PC-3 (cell line): ENCODE measurements at regions not wholly inside any gene's neighbourhood (a gene's known extent, or its start where the extent isn't known, plus 50 kb on each side); places are given as distances from the start of the nearest gene placed in this dataset.
A peak's percentile ranks its signal among the peaks of the same experiment; 100 is the strongest.

Experiments used
- ATAC-seq: fragments of 200-7000 bp; cut with Tn5 transposase; 2 replicates; pipeline ENCODE4 v1.9.1; 2020; ENCODE audit warnings: mild to moderate bottlenecking, moderate library complexity
- BruUV-seq: library from RNA; stranded (reverse); fragments of 400-500 nt; replicated peaks from 2 replicates; lab custom pipeline; 2021; lab: Mats Ljungman, UMichigan
- CTCF ChIA-PET: fragments of 300-600 bp; sonication (Branson Sonifier 250); formaldehyde crosslinking; loops from one replicate; lab custom pipeline; 2022; ENCODE audit warnings: antibody characterized with exemption; lab: Charles Lee
- POLR2A ChIA-PET: fragments of 300-600 bp; sonication (Branson Sonifier 250); formaldehyde crosslinking; loops from one replicate; lab custom pipeline; 2022; ENCODE audit warnings: antibody characterized with exemption; ENCODE audit not compliant: unreplicated experiment; lab: Charles Lee
- DNase-seq: peaks from one replicate; pipeline ENCODE4 v3.0.0-alpha.2; 2015
- H2AFZ ChIP-seq: fragments of 300-600 bp; sonication (generic); 2 replicates; pipeline ENCODE4 v1.6.0; 2016; ENCODE audit warnings: antibody characterized with exemption, low read length
- H3F3A ChIP-seq: fragments of 300-600 bp; sonication (generic); one replicate; pipeline ENCODE4 v1.6.0; 2017; ENCODE audit warnings: antibody characterized with exemption, low read length, control low read depth, mild to moderate bottlenecking; ENCODE audit not compliant: unreplicated experiment
- H3K27ac ChIP-seq: fragments of 300-600 bp; sonication (generic); 2 replicates; pipeline ENCODE4 v1.5.1; 2016; ENCODE audit warnings: mild to moderate bottlenecking, low read length
- H3K27me3 ChIP-seq: fragments of 300-600 bp; sonication (generic); 2 replicates; pipeline ENCODE4 v1.6.1; 2016; ENCODE audit warnings: low read length, mixed read lengths
- H3K36me3 ChIP-seq: fragments of 300-600 bp; sonication (generic); 2 replicates; pipeline ENCODE4 v1.6.1; 2016; ENCODE audit warnings: low read depth, mixed run types, low read length, mixed read lengths
- H3K4me1 ChIP-seq: fragments of 300-600 bp; sonication (generic); 2 replicates; pipeline ENCODE4 v1.5.1; 2016; ENCODE audit warnings: low read length; ENCODE audit not compliant: insufficient read depth
- H3K4me2 ChIP-seq: fragments of 300-600 bp; sonication (generic); 2 replicates; pipeline ENCODE4 v1.6.0; 2016; ENCODE audit warnings: low read length
- H3K4me3 ChIP-seq: fragments of 300-600 bp; sonication (generic); 2 replicates; pipeline ENCODE4 v1.5.1; 2016; ENCODE audit warnings: mild to moderate bottlenecking, low read length, mixed read lengths
- H3K79me2 ChIP-seq: fragments of 300-600 bp; sonication (generic); 2 replicates; pipeline ENCODE4 v1.6.1; 2017; ENCODE audit warnings: low read length, mixed read lengths
- H3K9ac ChIP-seq: fragments of 300-600 bp; sonication (generic); 2 replicates; pipeline ENCODE4 v1.6.0; 2016; ENCODE audit warnings: mild to moderate bottlenecking, low read length
- H3K9me2 ChIP-seq: fragments of 300-600 bp; sonication (generic); replicated peaks from 2 replicates; pipeline ENCODE4 v1.6.1; 2016; ENCODE audit warnings: mixed run types, low read length, mixed read lengths
- H3K9me3 ChIP-seq: fragments of 300-600 bp; sonication (generic); 2 replicates; pipeline ENCODE4 v1.6.1; 2016; ENCODE audit warnings: low read length, mixed read lengths
- H4K20me1 ChIP-seq: fragments of 300-600 bp; sonication (generic); 2 replicates; pipeline ENCODE4 v1.6.1; 2016; ENCODE audit warnings: low read length, mixed read lengths
- EZH2 ChIP-seq: fragments of 300-600 bp; sonication (generic); IDR thresholded peaks from one replicate; pipeline ENCODE4 v1.6.1; 2017; ENCODE audit warnings: antibody characterized with exemption, mild to moderate bottlenecking, low read length; ENCODE audit not compliant: unreplicated experiment
- EZH2phosphoT487 ChIP-seq: fragments of 300-600 bp; sonication (generic); IDR thresholded peaks from 2 replicates; pipeline ENCODE4 v1.6.1; 2018; ENCODE audit warnings: mild to moderate bottlenecking, antibody characterized with exemption, low read length, borderline replicate concordance
- intact Hi-C: fragments of 100-400 bp; cut with micrococcal nuclease; formaldehyde crosslinking; loops from 2 replicates; pipeline ENCODE4 v1.9.0; 2023
- TF ChIP-seq, protein P1 (sequence below): fragments of 300-600 bp; sonication (generic); conservative IDR thresholded peaks from 2 replicates; pipeline ENCODE4 v1.5.1; 2017; ENCODE audit warnings: antibody characterized with exemption, low read depth, mild to moderate bottlenecking, low read length

DNA sequence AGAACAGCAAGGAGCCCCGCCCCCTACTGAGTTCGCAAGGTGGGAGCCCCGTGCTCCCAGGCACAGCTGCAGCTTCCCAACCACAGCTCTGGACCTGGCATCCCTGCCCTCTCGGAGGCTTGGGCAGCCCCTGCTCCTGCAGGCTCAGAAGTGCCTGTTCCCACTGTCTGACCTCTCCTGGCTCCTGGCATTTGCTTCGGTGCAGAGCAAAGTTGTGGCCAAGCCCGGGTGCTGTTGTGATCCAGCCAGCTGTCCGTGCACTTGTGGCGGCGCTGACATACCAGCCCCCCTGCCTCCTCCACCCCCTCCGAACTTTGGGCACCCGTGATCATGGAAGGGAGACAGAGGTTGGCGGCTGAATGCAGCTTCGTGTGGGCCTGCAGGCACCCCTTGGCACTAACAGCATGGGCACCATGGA lies 1386.8 kb downstream of the PCDH9 start:
- intact Hi-C loops, result no loop called here
- H3K27ac ChIP-seq, result no peak overlapping the region
- BruUV-seq, result no TSS peak
- DNase-seq (no peak), ATAC-seq (no peak)
- no peaks in the 10 kb centered on the region for H3K4me1 ChIP-seq
- H4K20me1 ChIP-seq, result no peaks in the 10 kb centered on the region
- POLR2A ChIA-PET, result no interaction called here
- TF ChIP-seq, protein P1, sequence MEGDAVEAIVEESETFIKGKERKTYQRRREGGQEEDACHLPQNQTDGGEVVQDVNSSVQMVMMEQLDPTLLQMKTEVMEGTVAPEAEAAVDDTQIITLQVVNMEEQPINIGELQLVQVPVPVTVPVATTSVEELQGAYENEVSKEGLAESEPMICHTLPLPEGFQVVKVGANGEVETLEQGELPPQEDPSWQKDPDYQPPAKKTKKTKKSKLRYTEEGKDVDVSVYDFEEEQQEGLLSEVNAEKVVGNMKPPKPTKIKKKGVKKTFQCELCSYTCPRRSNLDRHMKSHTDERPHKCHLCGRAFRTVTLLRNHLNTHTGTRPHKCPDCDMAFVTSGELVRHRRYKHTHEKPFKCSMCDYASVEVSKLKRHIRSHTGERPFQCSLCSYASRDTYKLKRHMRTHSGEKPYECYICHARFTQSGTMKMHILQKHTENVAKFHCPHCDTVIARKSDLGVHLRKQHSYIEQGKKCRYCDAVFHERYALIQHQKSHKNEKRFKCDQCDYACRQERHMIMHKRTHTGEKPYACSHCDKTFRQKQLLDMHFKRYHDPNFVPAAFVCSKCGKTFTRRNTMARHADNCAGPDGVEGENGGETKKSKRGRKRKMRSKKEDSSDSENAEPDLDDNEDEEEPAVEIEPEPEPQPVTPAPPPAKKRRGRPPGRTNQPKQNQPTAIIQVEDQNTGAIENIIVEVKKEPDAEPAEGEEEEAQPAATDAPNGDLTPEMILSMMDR, result no peak
- TF ChIP-seq EZH2phosphoT487 (no peak), EZH2 (no peak)
- no peaks in the 10 kb centered on the region for H3K36me3 ChIP-seq
- no peak overlapping the region for H3K9ac ChIP-seq
- no peaks in the 10 kb centered on the region for H3K79me2 ChIP-seq
- H3K27me3 ChIP-seq, result no peaks in the 10 kb centered on the region
- CTCF ChIA-PET, result no interaction called here
- no peaks in the 10 kb centered on the region for H3K9me3 ChIP-seq
- H3F3A ChIP-seq, result no peaks in the 10 kb centered on the region
- H3K4me2 ChIP-seq, result no peak overlapping the region
- no peaks in the 10 kb centered on the region for H3K9me2 ChIP-seq
- H3K4me3 ChIP-seq, result no peak overlapping the region
- H2AFZ ChIP-seq, result no peak overlapping the region

DNA sequence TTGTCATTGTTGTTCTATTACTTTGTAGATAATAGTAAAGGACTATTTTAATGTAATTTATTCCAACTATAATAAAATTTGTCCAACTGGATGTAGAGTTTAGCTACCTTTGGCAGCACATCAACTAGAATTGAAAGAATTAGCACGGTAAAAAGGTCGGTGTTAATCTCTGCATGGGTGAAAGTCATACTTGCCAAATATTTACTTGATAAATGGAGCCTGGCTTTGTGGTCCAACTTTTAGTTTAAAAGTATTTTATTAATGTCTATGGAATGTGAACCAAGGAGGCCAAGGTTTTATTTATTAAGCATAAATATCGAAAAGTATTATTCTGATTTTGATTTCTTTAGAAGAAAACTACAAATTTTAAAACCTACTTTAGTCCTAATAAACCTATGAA lies 1389.0 kb downstream of the PCDH9 start:
- no peaks in the 10 kb centered on the region for H3K9me2 ChIP-seq
- H3K4me3 ChIP-seq, result no peak overlapping the region
- no peaks in the 10 kb centered on the region for H3K36me3 ChIP-seq
- BruUV-seq, result no TSS peak
- H3K27me3 ChIP-seq, result no peaks in the 10 kb centered on the region
- H3K4me2 ChIP-seq, result no peak overlapping the region
- no peaks in the 10 kb centered on the region for H3K9me3 ChIP-seq
- H3K4me1 ChIP-seq, result no peaks in the 10 kb centered on the region
- H3K27ac ChIP-seq, result no peak overlapping the region
- TF ChIP-seq EZH2, result no peak
- no peak for TF ChIP-seq EZH2phosphoT487
- TF ChIP-seq, protein P1, result no peak
- intact Hi-C loops, result no loop called here
- ChIA-PET POLR2A (no interaction called here), CTCF (no interaction called here)
- no peaks in the 10 kb centered on the region for H3K79me2 ChIP-seq
- no peak overlapping the region for H3K9ac ChIP-seq
- no peaks in the 10 kb centered on the region for H4K20me1 ChIP-seq
- H3F3A ChIP-seq, result no peaks in the 10 kb centered on the region
- H2AFZ ChIP-seq, result no peak overlapping the region
- 0 out of 2 replicates have a peak, but pooled peaks have one; percentile 18 for ATAC-seq
- DNase-seq, result no peak

DNA sequence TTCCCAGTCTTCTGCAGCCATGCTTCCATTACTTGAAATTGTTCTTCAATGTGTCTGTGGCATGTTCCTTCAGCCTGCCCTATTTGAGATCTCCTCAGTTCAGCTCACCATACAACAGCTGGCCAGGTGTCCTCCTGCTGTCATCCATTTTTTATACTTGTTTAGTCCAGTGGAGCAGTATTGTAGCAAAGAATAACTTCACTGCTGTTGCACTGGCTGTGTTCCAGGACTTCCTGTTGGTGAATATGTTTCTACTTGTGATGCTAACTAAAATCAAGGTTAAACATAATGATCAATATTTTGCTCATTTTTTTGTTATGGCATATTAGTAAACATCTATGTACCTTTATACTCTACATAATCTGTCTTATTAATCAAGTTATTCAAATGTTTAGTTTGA lies 1394.1 kb downstream of the PCDH9 start:
- H3K4me2 ChIP-seq, result no peak overlapping the region
- intact Hi-C loops, result no loop called here

More for the DNA sequence above, 1394.1 kb downstream of the PCDH9 start:
- no peak overlapping the region for H3K27ac ChIP-seq
- H3F3A ChIP-seq, result no peaks in the 10 kb centered on the region
- TF ChIP-seq EZH2, result no peak
- no TSS peak for BruUV-seq
- no peak overlapping the region for H3K4me3 ChIP-seq
- H3K36me3 ChIP-seq, result no peaks in the 10 kb centered on the region
- POLR2A ChIA-PET, result no interaction called here
- CTCF ChIA-PET, result no interaction called here
- ATAC-seq (no peak), DNase-seq (no peak)
- H2AFZ ChIP-seq, result no peak overlapping the region
- H3K4me1 ChIP-seq, result no peaks in the 10 kb centered on the region
- no peaks in the 10 kb centered on the region for H3K9me2 ChIP-seq
- H3K9me3 ChIP-seq, result no peaks in the 10 kb centered on the region
- no peaks in the 10 kb centered on the region for H4K20me1 ChIP-seq
- no peaks in the 10 kb centered on the region for H3K27me3 ChIP-seq
- no peak overlapping the region for H3K9ac ChIP-seq
- H3K79me2 ChIP-seq, result no peaks in the 10 kb centered on the region
